SK-N-SH treated with all-trans-retinoic acid at 6 μM for 48 hours (cell line): ENCODE measurements at regions not wholly inside any gene's neighbourhood (a gene's known extent, or its start where the extent isn't known, plus 50 kb on each side); places are given as distances from the start of the nearest gene placed in this dataset.

Source experiments
- ESRRG ChIP-seq: fragments of 250-450 bp; sonication (Bioruptor Pico); IDR thresholded peaks from 2 replicates; pipeline ENCODE4 v1.6.1; 2021; ENCODE audit warnings: mild to moderate bottlenecking
- OSR1 ChIP-seq: fragments of 250-450 bp; sonication (Bioruptor Pico); IDR thresholded peaks from 2 replicates; pipeline ENCODE4 v1.8.0; 2022; ENCODE audit warnings: moderate library complexity, mild to moderate bottlenecking, inconsistent platforms
- PATZ1 ChIP-seq: fragments of 250-450 bp; sonication (Bioruptor Pico); IDR thresholded peaks from 2 replicates; pipeline ENCODE4 v1.8.0; 2020; ENCODE audit warnings: mild to moderate bottlenecking, moderate library complexity, borderline replicate concordance
- PPARA ChIP-seq: fragments of 250-450 bp; sonication (Bioruptor Pico); IDR thresholded peaks from 2 replicates; pipeline ENCODE4 v1.5.0; 2020; ENCODE audit warnings: mild to moderate bottlenecking, borderline replicate concordance
- RARB ChIP-seq: fragments of 250-450 bp; sonication (Bioruptor Pico); IDR thresholded peaks from 2 replicates; pipeline ENCODE4 v1.8.0; 2021; ENCODE audit warnings: mild to moderate bottlenecking, moderate library complexity
- ZNF70 ChIP-seq: fragments of 450-650 bp; formaldehyde crosslinking; IDR thresholded peaks from 2 replicates; pipeline ENCODE4 v1.5.0; 2020; ENCODE audit warnings: mild to moderate bottlenecking, moderate library complexity

GRCh38 chr1:14363036-14363590 lies 235.4 kb upstream of the KAZN start:
- TF ChIP-seq PATZ1 (CRISPR knock-in tag) (no peak), RARB (no peak), ESRRG (no peak), PPARA (CRISPR knock-in tag) (no peak), OSR1 (CRISPR knock-in tag) (no peak), ZNF70 (no peak)
